ENCODE measurements at regions not wholly inside any gene's neighbourhood (a gene's known extent, or its start where the extent isn't known, plus 50 kb on each side); places are given as distances from the start of the nearest gene placed in this dataset.

DNA sequence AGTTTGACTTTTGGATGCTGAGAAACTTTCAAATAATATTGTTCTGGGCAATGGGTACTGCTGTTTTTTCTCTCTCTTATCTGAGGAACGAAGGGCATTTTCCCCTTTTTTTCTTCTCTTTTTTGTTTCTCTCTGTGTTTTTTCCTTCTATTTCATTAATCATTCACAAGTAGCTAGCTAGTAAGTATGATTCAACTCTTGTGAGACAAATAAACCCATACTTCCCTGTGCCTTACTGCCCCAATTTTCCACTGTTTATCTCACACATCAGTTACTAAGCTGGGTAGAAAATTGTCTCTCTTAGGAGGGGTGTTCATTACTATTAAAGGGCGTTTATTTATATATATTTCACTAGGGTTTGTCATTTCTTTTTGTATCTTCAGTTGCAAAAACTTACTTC lies 437.6 kb downstream of the RERGL start:
- no peak for TF ChIP-seq CTCF (conservative IDR thresholded peaks at IDR 0.05; ENCODE audit: low read length)
- no peak for TF ChIP-seq EZH2phosphoT487 (IDR thresholded peaks at IDR 0.05; ENCODE audit: borderline replicate concordance)
